BLaER1 treated with 17β-estradiol and CSF1 and Interleukin-3, amounts not matched to agents 10 nM and 100 nM (cell line): ENCODE measurements at regions not wholly inside any gene's neighbourhood (a gene's known extent, or its start where the extent isn't known, plus 50 kb on each side); places are given as distances from the start of the nearest gene placed in this dataset.

Source experiments
- H3K27ac ChIP-seq, 11 experiments: shearing (Covaris generic); formaldehyde crosslinking; 2 replicates each; pipeline ENCODE4 v1.8.1; 2022
- H3K27me3 ChIP-seq, 11 experiments: shearing (Covaris generic); formaldehyde crosslinking; 2 replicates each; pipeline ENCODE4 v1.8.1; 2022
- H3K36me3 ChIP-seq, 11 experiments: shearing (Covaris generic); formaldehyde crosslinking; 2 replicates each; pipeline ENCODE4 v1.8.1; 2022
- H3K4me1 ChIP-seq, 10 experiments: shearing (Covaris generic); formaldehyde crosslinking; 2 replicates each; pipeline ENCODE4 v1.8.1; 2022
- H3K4me2 ChIP-seq, 11 experiments: shearing (Covaris generic); formaldehyde crosslinking; 2 replicates each; pipeline ENCODE4 v1.8.1; 2022
- H3K4me3 ChIP-seq, 10 experiments: shearing (Covaris generic); formaldehyde crosslinking; 2 replicates each; pipeline ENCODE4 v1.8.1; 2022
- H3K9ac ChIP-seq, 11 experiments: shearing (Covaris generic); formaldehyde crosslinking; 2 replicates each; pipeline ENCODE4 v1.8.1; 2022
- H3K9me3 ChIP-seq, 11 experiments: shearing (Covaris generic); formaldehyde crosslinking; replicated peaks in 1 of 11; 2 replicates each; pipeline ENCODE4 v1.8.1; 2022
- H4K20me1 ChIP-seq, 11 experiments: shearing (Covaris generic); formaldehyde crosslinking; 2 replicates each; pipeline ENCODE4 v1.8.1; 2022
- Cebpa-rat ChIP-seq, 11 experiments: shearing (Covaris generic); IDR thresholded peaks; 2 replicates each; pipeline ENCODE4 v1.8.1; 2022

DNA sequence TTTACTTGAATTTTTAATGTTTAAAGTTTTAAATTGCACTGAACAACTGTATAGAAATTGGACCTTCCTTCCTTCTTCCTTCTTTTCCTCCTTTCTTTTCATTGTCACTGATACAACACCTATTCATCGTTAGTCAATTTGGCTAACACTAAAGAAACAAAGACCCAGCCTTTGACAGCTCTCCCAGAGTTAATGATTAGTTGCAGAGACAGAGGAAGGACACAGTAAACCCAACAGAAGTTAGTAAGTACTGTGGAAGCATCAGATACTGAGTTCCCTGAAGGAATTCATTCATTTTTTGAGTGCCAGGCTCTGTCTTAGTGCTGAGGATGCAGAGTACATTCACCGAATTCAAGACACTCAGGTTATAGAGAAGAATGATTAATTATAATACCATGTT is 77.9 kb upstream of the RAB27B start:
- H3K9me3 ChIP-seq = no peaks in the 10 kb centered on the region
- H3K9ac ChIP-seq = no peak overlapping the region
- no peaks in the 10 kb centered on the region for H3K4me1 ChIP-seq
- H3K27ac ChIP-seq = no peak overlapping the region
- no peaks in the 10 kb centered on the region for H4K20me1 ChIP-seq
- TF ChIP-seq Cebpa-rat (IDR thresholded peaks at IDR 0.05) = no peak
- H3K4me3 ChIP-seq = no peak overlapping the region
- H3K4me2 ChIP-seq = no peak overlapping the region
- H3K27me3 ChIP-seq = no peaks in the 10 kb centered on the region
- no peaks in the 10 kb centered on the region for H3K36me3 ChIP-seq

DNA sequence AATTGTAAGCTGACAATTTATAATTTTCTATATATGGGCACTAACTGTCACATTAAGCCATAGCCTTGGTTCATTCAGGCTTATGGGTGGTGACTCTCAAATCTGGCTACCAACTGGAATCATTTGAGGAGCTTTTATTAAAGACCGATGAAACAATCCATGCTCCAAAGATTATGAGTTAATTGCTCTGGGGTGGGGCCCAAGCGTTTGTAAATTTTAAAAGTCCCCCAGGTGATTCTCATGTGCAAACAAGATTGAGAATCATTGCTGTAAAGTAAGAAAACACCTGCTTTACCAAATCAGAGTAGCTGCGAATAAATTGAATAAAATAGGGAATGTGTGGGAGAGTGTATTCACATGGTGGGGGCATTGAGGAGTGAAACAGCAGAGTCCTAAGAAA is 76.1 kb upstream of the RAB27B start:
- Histone ChIP-seq H3K9ac (no peak overlapping the region), H3K9me3 (no peaks in the 10 kb centered on the region), H4K20me1 (no peaks in the 10 kb centered on the region), H3K27me3 (no peaks in the 10 kb centered on the region), H3K36me3 (no peaks in the 10 kb centered on the region), H3K4me1 (no peaks in the 10 kb centered on the region), H3K27ac (no peak overlapping the region), H3K4me3 (no peak overlapping the region), H3K4me2 (no peak overlapping the region)
- TF ChIP-seq Cebpa-rat (IDR thresholded peaks at IDR 0.05) = no peak

DNA sequence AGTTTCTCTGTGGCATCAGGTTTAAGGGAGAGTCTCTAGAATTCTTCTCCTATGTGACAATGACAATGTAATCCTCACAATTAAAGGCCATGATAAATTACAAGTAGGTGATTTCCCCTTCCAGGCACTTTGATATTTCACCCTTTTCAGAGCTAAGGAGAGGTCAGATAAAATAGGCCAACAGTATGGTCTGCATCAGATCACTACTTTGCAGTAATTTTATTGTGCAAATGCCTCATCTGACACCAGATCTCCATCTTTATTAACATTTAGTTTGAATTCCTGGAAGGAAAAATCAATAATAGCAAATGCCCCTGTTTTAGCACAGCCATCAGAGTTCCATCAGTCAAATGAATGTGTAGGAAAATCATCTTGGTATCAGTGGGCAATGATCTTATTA is 72.8 kb upstream of the RAB27B start:
- H4K20me1 ChIP-seq = no peaks in the 10 kb centered on the region
- no peak overlapping the region for H3K27ac ChIP-seq
- TF ChIP-seq Cebpa-rat (IDR thresholded peaks at IDR 0.05) = no peak
- no peaks in the 10 kb centered on the region for H3K4me1 ChIP-seq
- peaks cover 10 to 13% (median 12%) of the 10 kb centered on the region in 11 experiments; a peak in 19 of 22 replicates for H3K9me3 ChIP-seq
- H3K36me3 ChIP-seq = no peaks in the 10 kb centered on the region
- H3K9ac ChIP-seq = no peak overlapping the region
- no peak overlapping the region for H3K4me2 ChIP-seq
- H3K4me3 ChIP-seq = no peak overlapping the region
- H3K27me3 ChIP-seq = no peaks in the 10 kb centered on the region

DNA sequence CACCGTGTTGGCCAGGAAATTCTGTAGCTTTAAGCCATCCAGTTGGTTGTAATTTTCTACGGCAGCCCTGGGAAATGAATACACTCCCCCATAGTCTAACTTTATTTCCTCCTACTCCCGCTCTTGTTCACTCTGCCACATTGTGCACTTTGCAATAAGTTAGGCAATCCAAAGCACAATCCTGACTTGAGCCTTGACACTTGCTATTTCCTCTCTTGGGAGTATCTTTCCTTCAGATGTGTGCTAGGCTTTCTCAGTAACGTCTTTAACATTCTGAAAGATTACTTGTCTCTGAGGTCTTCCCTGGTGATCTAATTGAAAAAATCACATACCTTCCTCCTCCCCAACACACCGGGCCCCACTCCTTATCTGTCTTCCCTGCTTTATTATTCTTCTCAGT is 65.9 kb upstream of the RAB27B start:
- Histone ChIP-seq H3K27me3 (no peaks in the 10 kb centered on the region), H3K9ac (peak overlapping the region in 3 of 11 experiments; percentile 30 to 50 (median 48); a peak in 4 of 22 replicates), H4K20me1 (no peaks in the 10 kb centered on the region), H3K4me2 (peak overlapping the region; percentile 36 to 80 (median 72)), H3K4me1 (peaks cover 9 to 30% (median 24%) of the 10 kb centered on the region in 10 experiments), H3K27ac (peak overlapping the region in 6 of 11 experiments; percentile 29 to 73 (median 64); a peak in 10 of 22 replicates), H3K4me3 (no peak overlapping the region; a peak in 1 of 20 replicates), H3K9me3 (peaks cover 10 to 19% (median 15%) of the 10 kb centered on the region in 11 experiments; a peak in 19 of 22 replicates), H3K36me3 (no peaks in the 10 kb centered on the region)
- peak in 3 of 11 experiments; percentile 87 to 93 (median 90); a peak in 7 of 22 replicates for TF ChIP-seq Cebpa-rat (IDR thresholded peaks at IDR 0.05)

DNA sequence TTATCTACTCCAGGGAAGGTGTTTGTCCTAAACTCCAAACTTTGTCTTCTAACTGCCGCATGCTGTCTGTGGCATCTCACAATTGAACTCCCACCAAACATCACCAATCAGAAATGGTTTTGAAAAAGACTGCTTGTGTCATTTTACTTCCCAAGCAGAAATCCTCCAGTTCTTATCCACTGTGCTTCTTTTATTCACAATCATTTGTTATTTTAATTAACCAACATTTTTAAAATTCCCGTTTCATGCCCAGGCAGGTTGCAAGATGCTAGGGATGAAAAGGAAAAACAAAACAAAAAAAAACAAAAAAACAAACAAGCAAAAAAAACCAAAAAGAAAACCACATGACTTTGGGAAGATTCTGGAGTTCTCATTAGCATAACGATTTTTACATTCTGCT is 63.5 kb upstream of the RAB27B start:
- Histone ChIP-seq H3K27ac (no peak overlapping the region), H3K36me3 (no peaks in the 10 kb centered on the region), H3K4me2 (no peak overlapping the region), H4K20me1 (no peaks in the 10 kb centered on the region), H3K4me3 (no peak overlapping the region), H3K27me3 (no peaks in the 10 kb centered on the region), H3K9me3 (peaks cover 4 to 13% (median 10%) of the 10 kb centered on the region in 11 experiments; a peak in 19 of 22 replicates), H3K4me1 (peaks cover 9 to 30% (median 24%) of the 10 kb centered on the region in 10 experiments), H3K9ac (no peak overlapping the region)
- TF ChIP-seq Cebpa-rat (IDR thresholded peaks at IDR 0.05) = no peak

DNA sequence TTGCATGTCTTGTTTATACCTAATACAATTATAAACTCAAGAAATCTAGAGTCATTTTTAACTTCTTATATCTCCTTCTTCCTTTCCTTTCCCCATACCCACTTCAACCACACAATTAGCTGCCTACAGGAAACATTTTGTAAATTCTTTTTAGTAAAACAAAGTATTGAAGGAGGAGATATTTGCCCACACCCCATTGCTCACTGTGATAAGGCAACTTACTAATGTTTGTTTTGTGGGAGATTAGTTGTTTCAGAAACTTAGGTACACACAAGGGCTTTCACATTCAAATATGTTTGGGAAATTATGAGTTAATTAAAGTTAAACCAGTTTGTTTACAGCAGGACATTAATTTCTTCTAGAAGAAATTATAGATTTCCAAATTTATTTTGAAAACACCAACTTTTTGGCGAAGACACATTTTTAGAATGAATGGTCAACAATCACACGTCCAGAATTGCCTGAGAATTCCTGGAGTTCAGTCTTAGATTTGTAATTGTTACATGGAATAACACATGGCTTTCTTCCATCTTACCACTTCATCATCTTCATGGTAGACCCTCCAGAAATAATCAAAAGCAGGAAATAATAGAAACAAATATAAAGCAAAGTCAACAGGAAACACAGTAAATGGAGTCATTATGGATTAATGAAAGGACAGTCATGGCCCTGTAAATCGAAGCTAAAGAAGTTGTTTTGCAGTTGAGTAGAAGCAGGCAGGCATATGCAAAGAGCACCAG is 62.5 kb upstream of the RAB27B start:
- Histone ChIP-seq H3K9ac (no peak overlapping the region), H3K4me1 (peaks cover 9 to 30% (median 24%) of the 10 kb centered on the region in 10 experiments), H4K20me1 (no peaks in the 10 kb centered on the region), H3K27ac (no peak overlapping the region), H3K27me3 (no peaks in the 10 kb centered on the region), H3K36me3 (no peaks in the 10 kb centered on the region), H3K9me3 (peaks cover 0 to 10% (median 5%) of the 10 kb centered on the region in 11 experiments; a peak in 13 of 22 replicates), H3K4me3 (no peak overlapping the region), H3K4me2 (no peak overlapping the region)
- no peak for TF ChIP-seq Cebpa-rat (IDR thresholded peaks at IDR 0.05)

DNA sequence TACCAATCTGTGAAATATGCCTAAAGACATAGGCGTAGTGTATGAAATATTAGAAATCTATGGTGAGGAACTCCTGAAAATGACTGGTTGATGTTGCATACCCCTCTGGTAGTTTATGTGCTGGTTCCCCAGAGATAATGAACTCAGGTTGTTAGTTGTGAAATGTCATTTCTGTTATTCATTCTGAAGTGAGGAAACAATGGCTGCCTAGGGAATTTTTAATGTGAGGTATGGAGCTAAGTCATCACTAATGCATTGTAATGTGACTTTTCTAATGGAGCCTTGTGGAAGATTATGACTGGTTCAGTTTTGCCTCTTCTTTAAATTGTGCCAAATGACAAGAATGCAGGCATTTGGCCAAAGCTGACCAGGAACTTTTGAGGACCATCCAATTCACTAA is 61.6 kb upstream of the RAB27B start:
- H3K9ac ChIP-seq = no peak overlapping the region
- no peaks in the 10 kb centered on the region for H3K27me3 ChIP-seq
- H3K27ac ChIP-seq = no peak overlapping the region
- H3K4me3 ChIP-seq = no peak overlapping the region
- H4K20me1 ChIP-seq = no peaks in the 10 kb centered on the region
- peaks cover 9 to 22% (median 20%) of the 10 kb centered on the region in 10 experiments for H3K4me1 ChIP-seq
- peaks cover 0 to 10% (median 5%) of the 10 kb centered on the region in 11 experiments; a peak in 13 of 22 replicates for H3K9me3 ChIP-seq
- no peak for TF ChIP-seq Cebpa-rat (IDR thresholded peaks at IDR 0.05)
- H3K36me3 ChIP-seq = no peaks in the 10 kb centered on the region
- no peak overlapping the region for H3K4me2 ChIP-seq

DNA sequence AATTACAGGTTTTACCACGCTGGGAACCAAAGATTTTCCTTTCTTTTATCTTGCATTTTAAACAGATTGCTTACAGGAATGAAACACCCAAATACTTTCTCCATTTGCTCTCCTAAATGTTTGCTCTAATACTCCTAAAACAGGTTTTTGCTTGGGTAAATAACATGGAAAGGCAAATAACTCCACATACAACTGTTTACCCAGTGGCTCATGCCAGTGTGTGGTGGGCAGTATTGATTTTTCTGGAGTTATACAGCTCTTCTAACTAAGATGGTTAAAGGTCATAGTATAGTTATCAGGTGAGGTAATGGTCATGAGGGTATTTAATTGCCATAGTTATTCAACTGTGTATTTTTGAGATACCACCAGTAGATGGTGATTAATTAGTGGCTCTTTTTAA is 61.2 kb upstream of the RAB27B start:
- H3K9ac ChIP-seq = no peak overlapping the region
- TF ChIP-seq Cebpa-rat (IDR thresholded peaks at IDR 0.05) = no peak
- H3K27me3 ChIP-seq = no peaks in the 10 kb centered on the region
- no peak overlapping the region for H3K4me2 ChIP-seq
- no peak overlapping the region for H3K27ac ChIP-seq
- no peak overlapping the region for H3K4me3 ChIP-seq
- H3K4me1 ChIP-seq = peaks cover 7 to 17% (median 15%) of the 10 kb centered on the region in 10 experiments
- H3K9me3 ChIP-seq = peaks cover 0 to 14% (median 6%) of the 10 kb centered on the region in 11 experiments; a peak in 12 of 22 replicates
- no peaks in the 10 kb centered on the region for H3K36me3 ChIP-seq
- H4K20me1 ChIP-seq = no peaks in the 10 kb centered on the region

DNA sequence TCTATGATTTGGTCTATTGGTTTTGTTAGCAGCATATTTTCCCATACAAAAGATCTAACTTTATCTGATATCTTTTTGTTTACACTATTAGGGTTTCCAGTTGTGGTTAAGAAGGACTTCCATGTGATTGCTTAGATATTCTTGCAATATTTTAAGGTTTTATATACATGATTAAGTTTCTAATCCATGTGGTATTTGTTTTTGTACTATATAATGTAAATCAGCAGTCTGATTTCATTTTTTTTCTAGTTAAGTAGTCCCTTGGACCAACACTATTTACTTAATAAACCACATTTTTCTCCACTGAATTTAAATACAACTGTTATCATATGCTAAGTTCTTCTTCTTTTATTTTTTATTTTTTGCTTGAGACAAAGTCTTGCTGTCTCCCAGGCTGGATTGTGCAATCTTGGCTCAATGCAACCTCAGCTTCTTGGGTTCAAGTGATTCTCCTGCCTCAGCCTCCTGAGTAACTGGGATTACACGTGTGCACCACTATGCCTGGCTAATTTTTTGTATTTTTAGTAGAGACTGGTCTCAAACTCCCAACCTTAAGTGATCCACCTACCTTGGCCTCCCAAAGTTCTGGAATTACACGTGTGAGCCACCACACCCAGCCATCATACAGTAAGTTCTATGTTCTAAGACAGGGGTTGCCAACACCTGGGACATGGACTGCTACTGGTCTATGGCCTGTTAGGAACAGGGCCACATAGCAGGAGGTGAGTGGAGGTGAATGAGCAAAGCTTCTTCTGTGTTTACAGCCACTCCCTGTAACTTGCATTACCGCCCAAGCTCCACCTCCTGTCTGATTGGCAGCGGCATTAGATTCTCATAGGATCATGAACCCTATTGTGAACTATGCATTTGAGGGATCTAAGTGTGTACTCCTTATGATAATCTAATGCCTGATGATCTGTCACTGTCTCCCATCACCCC is 58.5 kb upstream of the RAB27B start:
- peaks cover 0 to 7% (median 0%) of the 10 kb centered on the region in 11 experiments; a peak in 2 of 22 replicates for H3K27me3 ChIP-seq
- no peak overlapping the region; a peak in 1 of 22 replicates for H3K4me2 ChIP-seq
- no peak overlapping the region for H3K4me3 ChIP-seq
- H3K4me1 ChIP-seq = peaks cover 6 to 16% (median 10%) of the 10 kb centered on the region in 10 experiments
- peaks cover 0 to 22% (median 10%) of the 10 kb centered on the region in 11 experiments; a peak in 13 of 22 replicates for H3K9me3 ChIP-seq
- no peak overlapping the region for H3K9ac ChIP-seq
- TF ChIP-seq Cebpa-rat (IDR thresholded peaks at IDR 0.05) = peak in 2 of 11 experiments; percentile 29 to 59; a peak in 2 of 22 replicates
- no peak overlapping the region for H3K27ac ChIP-seq
- no peaks in the 10 kb centered on the region for H3K36me3 ChIP-seq
- no peaks in the 10 kb centered on the region for H4K20me1 ChIP-seq
